Neural cell (in vitro differentiated cells): ENCODE measurements at regions not wholly inside any gene's neighbourhood (a gene's known extent, or its start where the extent isn't known, plus 50 kb on each side); places are given as distances from the start of the nearest gene placed in this dataset.

Source experiments
- CTCF ChIP-seq: fragments of 450-650 bp; IDR thresholded peaks from 2 replicates; pipeline ENCODE4 v1.5.1; 2014; ENCODE audit warnings: antibody characterized with exemption, mild to moderate bottlenecking, moderate library complexity; ENCODE audit not compliant: poor library complexity, severe bottlenecking
- EP300 ChIP-seq: fragments of 450-650 bp; conservative IDR thresholded peaks from 2 replicates; pipeline ENCODE4 v1.6.1; 2014; ENCODE audit warnings: antibody characterized with exemption, mild to moderate bottlenecking, moderate library complexity; ENCODE audit not compliant: poor library complexity, severe bottlenecking
- EZH2 ChIP-seq: fragments of 200-600, 300-800 bp; shearing (Covaris generic), sonication (generic); IDR thresholded peaks from 2 replicates; pipeline ENCODE4 v1.6.1; 2014; ENCODE audit warnings: antibody characterized with exemption, low read length, borderline replicate concordance, mild to moderate bottlenecking; ENCODE audit not compliant: insufficient read depth, poor library complexity, severe bottlenecking
- RAD21 ChIP-seq: fragments of 450-650 bp; conservative IDR thresholded peaks from 2 replicates; pipeline ENCODE4 v1.6.1; 2014; ENCODE audit warnings: antibody characterized with exemption, mild to moderate bottlenecking, moderate library complexity

GRCh38 chr3:55330756-55331155 is 156.3 kb downstream of the WNT5A start:
- TF ChIP-seq RAD21: no peak
- no peak for TF ChIP-seq EP300
- no peak for TF ChIP-seq CTCF
- no peak for TF ChIP-seq EZH2
